Peyer's patch (tissue), 4 donors: ENCODE measurements at regions not wholly inside any gene's neighbourhood (a gene's known extent, or its start where the extent isn't known, plus 50 kb on each side); places are given as distances from the start of the nearest gene placed in this dataset.
A peak's percentile ranks its signal among the peaks of the same experiment; 100 is the strongest.

ENCODE experiments used
- DNase-seq, 3 donors: peaks; one replicate each; pipeline ENCODE4 v3.0.0-alpha.2; 2017 to 2019
- H3K27ac ChIP-seq, 4 donors: fragments of 200-600 bp; sonication (generic); one replicate each; pipeline ENCODE4 v1.5.1; 2016 to 2019
- H3K27me3 ChIP-seq, 2 donors: fragments of 200-600 bp; sonication (generic); one replicate each; pipeline ENCODE4 v1.5.1; 2019
- H3K36me3 ChIP-seq, 3 donors: fragments of 200-600 bp; sonication (generic); one replicate each; pipeline ENCODE4 v1.5.1; 2016 to 2019
- H3K4me1 ChIP-seq, 4 donors: fragments of 200-600 bp; sonication (generic); one replicate each; pipeline ENCODE4 v1.5.1; 2016 to 2019
- H3K4me3 ChIP-seq, 4 donors: fragments of 200-600 bp; sonication (generic); 1 replicate in 3 of 4; 2 replicates in 1 of 4; pipeline ENCODE4 v1.5.1; 2016 to 2019; ENCODE audit warnings: mild to moderate bottlenecking in 1 of 4
- H3K9me3 ChIP-seq, 4 donors: fragments of 200-600 bp; sonication (generic); one replicate each; pipeline ENCODE4 v1.5.1; 2016 to 2019; ENCODE audit warnings: mild to moderate bottlenecking in 1 of 4
- CTCF ChIP-seq, 6 experiments: fragments of 450-650 bp in 4 of 6; fragments of 200-600 bp in 2 of 6; sonication (generic) in 1 of 6; IDR thresholded peaks; one replicate each; pipeline ENCODE4 v1.5.1; 2017 to 2019; ENCODE audit warnings: antibody characterized with exemption in 6 of 6, mild to moderate bottlenecking in 3 of 6, moderate library complexity in 1 of 6
- POLR2A ChIP-seq, 2 donors: fragments of 450-650 bp; IDR thresholded peaks; one replicate each; pipeline ENCODE4 v1.5.1; 2017; ENCODE audit warnings: antibody characterized with exemption in 2 of 2, mild to moderate bottlenecking in 2 of 2, moderate library complexity in 2 of 2

- Histone ChIP-seq H3K4me3 (no peak overlapping the region), H3K27me3 (no peaks in the 10 kb centered on the region), H3K36me3 (no peaks in the 10 kb centered on the region), H3K4me1 (no peaks in the 10 kb centered on the region), H3K27ac (no peak overlapping the region), H3K9me3 (no peaks in the 10 kb centered on the region)
- peak; percentile 23 to 64 (median 49) for DNase-seq
- TF ChIP-seq POLR2A (IDR thresholded peaks at IDR 0.05) (no peak), CTCF (IDR thresholded peaks at IDR 0.05) (peak in 5 of 6 experiments; percentile 42 to 81 (median 76))
Measured at GRCh38 chr7:95686109-95686508, 86.2 kb upstream of the DYNC1I1 start.

- Histone ChIP-seq H3K36me3 (no peaks in the 10 kb centered on the region), H3K4me3 (no peak overlapping the region), H3K4me1 (no peaks in the 10 kb centered on the region), H3K27me3 (no peaks in the 10 kb centered on the region), H3K27ac (peak overlapping the region in 1 of 4 donors; percentile 12), H3K9me3 (no peaks in the 10 kb centered on the region)
- no peak for DNase-seq
- no peak for TF ChIP-seq CTCF (IDR thresholded peaks at IDR 0.05)
- TF ChIP-seq POLR2A (IDR thresholded peaks at IDR 0.05): no peak
Measured at GRCh38 chr7:95684505-95684904, 87.8 kb upstream of the DYNC1I1 start.

- H3K4me3 ChIP-seq: no peak overlapping the region
- no peaks in the 10 kb centered on the region for H3K9me3 ChIP-seq
- H3K27me3 ChIP-seq: no peaks in the 10 kb centered on the region
- peak overlapping the region in 1 of 4 donors; percentile 12 for H3K27ac ChIP-seq
- TF ChIP-seq CTCF (IDR thresholded peaks at IDR 0.05) (peak in 5 of 6 experiments; percentile 55 to 90 (median 75)), POLR2A (IDR thresholded peaks at IDR 0.05) (peak in 1 of 2 donors; percentile 10)
- no peaks in the 10 kb centered on the region for H3K36me3 ChIP-seq
- no peak for DNase-seq
- no peaks in the 10 kb centered on the region for H3K4me1 ChIP-seq
Measured at GRCh38 chr7:95684037-95684436, 87.7 kb upstream of the PDK4 start.

GRCh38 chr7:95682913-95683312 lies 86.6 kb upstream of the PDK4 start:
- no peaks in the 10 kb centered on the region for H3K27me3 ChIP-seq
- no peak for DNase-seq
- no peaks in the 10 kb centered on the region for H3K36me3 ChIP-seq
- no peaks in the 10 kb centered on the region for H3K4me1 ChIP-seq
- H3K4me3 ChIP-seq: no peak overlapping the region
- no peaks in the 10 kb centered on the region for H3K9me3 ChIP-seq
- H3K27ac ChIP-seq: no peak overlapping the region
- no peak for TF ChIP-seq CTCF (IDR thresholded peaks at IDR 0.05)
- TF ChIP-seq POLR2A (IDR thresholded peaks at IDR 0.05): no peak

GRCh38 chr7:95676691-95677090 lies 80.4 kb upstream of the PDK4 start:
- Histone ChIP-seq H3K36me3 (no peaks in the 10 kb centered on the region), H3K9me3 (no peaks in the 10 kb centered on the region), H3K27me3 (no peaks in the 10 kb centered on the region), H3K4me1 (no peaks in the 10 kb centered on the region), H3K27ac (no peak overlapping the region), H3K4me3 (no peak overlapping the region)
- no peak for DNase-seq
- TF ChIP-seq POLR2A (IDR thresholded peaks at IDR 0.05) (no peak), CTCF (IDR thresholded peaks at IDR 0.05) (no peak)

GRCh38 chr7:95675632-95676031 lies 79.3 kb upstream of the PDK4 start:
- no peaks in the 10 kb centered on the region for H3K4me1 ChIP-seq
- DNase-seq: no peak
- no peaks in the 10 kb centered on the region for H3K9me3 ChIP-seq
- TF ChIP-seq CTCF (IDR thresholded peaks at IDR 0.05) (no peak), POLR2A (IDR thresholded peaks at IDR 0.05) (no peak)
- H3K27ac ChIP-seq: no peak overlapping the region
- H3K27me3 ChIP-seq: no peaks in the 10 kb centered on the region
- no peak overlapping the region for H3K4me3 ChIP-seq
- H3K36me3 ChIP-seq: no peaks in the 10 kb centered on the region
